AG04450 (cell line): ENCODE measurements at regions not wholly inside any gene's neighbourhood (a gene's known extent, or its start where the extent isn't known, plus 50 kb on each side); places are given as distances from the start of the nearest gene placed in this dataset.
A peak's percentile ranks its signal among the peaks of the same experiment; 100 is the strongest.

Experiments used
- CTCF ChIA-PET: fragments of 300-600, 350-600 bp; formaldehyde crosslinking; extraction: SDS; loops from one replicate; lab custom pipeline; 2022; ENCODE audit warnings: antibody characterized with exemption, inconsistent platforms; lab: Charles Lee
- POLR2A ChIA-PET: fragments of 350-600 bp; formaldehyde crosslinking; extraction: SDS; loops from one replicate; lab custom pipeline; 2021; ENCODE audit warnings: antibody characterized with exemption, inconsistent platforms; lab: Yijun Ruan, JAX
- DNase-seq: peaks from one replicate; pipeline ENCODE4 v3.0.0-alpha.2; 2011; ENCODE audit warnings: low read depth, low spot score
- H3K27ac ChIP-seq: one replicate; pipeline ENCODE4 v1.5.1; 2012; ENCODE audit warnings: low read depth, low read length, control low read depth
- H3K27me3 ChIP-seq: one replicate; pipeline ENCODE4 v1.6.0; 2012; ENCODE audit warnings: low read length; ENCODE audit not compliant: control insufficient read depth, insufficient read depth
- H3K4me3 ChIP-seq: 2 replicates; pipeline ENCODE4 v1.5.1; 2011; ENCODE audit warnings: mild to moderate bottlenecking, low read depth, low read length, control low read depth
- H3K9me3 ChIP-seq: 2 replicates; pipeline ENCODE4 v1.5.1; 2012; ENCODE audit warnings: low read length; ENCODE audit not compliant: control insufficient read depth, insufficient read depth
- TF ChIP-seq, protein P1 (sequence below): IDR thresholded peaks from 2 replicates; pipeline ENCODE4 v1.5.1; 2011; ENCODE audit warnings: low read depth, low read length, control low read depth, inconsistent platforms

DNA sequence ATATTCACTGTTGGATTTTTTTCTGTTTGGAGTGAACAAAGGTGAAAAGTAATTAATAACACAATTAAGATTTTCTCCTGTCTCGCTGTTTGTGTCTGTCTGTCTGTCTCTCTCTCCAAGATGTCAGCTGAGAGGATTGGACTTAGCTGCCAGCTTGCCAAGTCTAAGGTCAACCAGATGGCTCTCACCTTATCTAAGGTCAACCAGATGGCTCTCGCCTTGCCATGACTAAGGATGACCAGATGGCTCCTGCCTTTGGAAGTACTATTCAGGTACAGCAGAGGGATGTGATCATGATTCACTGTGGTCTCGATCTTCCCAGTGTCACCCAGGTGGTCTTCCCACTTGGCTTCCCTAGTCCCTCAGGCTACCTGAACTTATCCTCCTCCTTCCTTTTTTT is 1436.4 kb downstream of the UQCRFS1 start:
- Histone ChIP-seq H3K27ac (no peak overlapping the region), H3K27me3 (no peaks in the 10 kb centered on the region), H3K4me3 (no peak overlapping the region), H3K9me3 (peaks cover 26% of the 10 kb centered on the region)
- CTCF ChIA-PET, result no interaction called here
- POLR2A ChIA-PET, result no interaction called here
- TF ChIP-seq, protein P1, sequence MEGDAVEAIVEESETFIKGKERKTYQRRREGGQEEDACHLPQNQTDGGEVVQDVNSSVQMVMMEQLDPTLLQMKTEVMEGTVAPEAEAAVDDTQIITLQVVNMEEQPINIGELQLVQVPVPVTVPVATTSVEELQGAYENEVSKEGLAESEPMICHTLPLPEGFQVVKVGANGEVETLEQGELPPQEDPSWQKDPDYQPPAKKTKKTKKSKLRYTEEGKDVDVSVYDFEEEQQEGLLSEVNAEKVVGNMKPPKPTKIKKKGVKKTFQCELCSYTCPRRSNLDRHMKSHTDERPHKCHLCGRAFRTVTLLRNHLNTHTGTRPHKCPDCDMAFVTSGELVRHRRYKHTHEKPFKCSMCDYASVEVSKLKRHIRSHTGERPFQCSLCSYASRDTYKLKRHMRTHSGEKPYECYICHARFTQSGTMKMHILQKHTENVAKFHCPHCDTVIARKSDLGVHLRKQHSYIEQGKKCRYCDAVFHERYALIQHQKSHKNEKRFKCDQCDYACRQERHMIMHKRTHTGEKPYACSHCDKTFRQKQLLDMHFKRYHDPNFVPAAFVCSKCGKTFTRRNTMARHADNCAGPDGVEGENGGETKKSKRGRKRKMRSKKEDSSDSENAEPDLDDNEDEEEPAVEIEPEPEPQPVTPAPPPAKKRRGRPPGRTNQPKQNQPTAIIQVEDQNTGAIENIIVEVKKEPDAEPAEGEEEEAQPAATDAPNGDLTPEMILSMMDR, result no peak
- DNase-seq, result no peak

DNA sequence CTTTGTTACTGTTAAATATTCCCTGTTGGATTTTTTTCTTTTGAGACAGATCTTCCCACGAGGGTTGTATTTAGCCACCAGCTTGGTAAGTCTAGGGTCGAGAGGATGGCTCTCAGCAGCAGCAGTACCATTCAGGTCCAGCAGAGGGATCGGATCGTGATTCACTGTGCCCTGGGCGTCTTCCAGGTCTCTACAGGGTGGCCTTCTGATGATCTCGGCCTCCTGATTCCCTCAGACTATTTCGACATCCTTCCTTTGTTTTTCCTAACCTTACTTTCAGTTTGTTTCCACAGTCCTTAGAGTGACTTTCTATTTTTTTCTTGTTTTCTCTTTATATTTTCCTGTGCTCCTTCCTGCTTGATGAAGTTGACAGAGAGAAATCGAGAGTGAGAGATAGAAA is 1436.9 kb downstream of the UQCRFS1 start:
- TF ChIP-seq, protein P1, result peak; percentile 39
- DNase-seq, result no peak
- ChIA-PET CTCF (no interaction called here), POLR2A (no interaction called here)
- Histone ChIP-seq H3K27me3 (no peaks in the 10 kb centered on the region), H3K27ac (no peak overlapping the region), H3K4me3 (no peak overlapping the region), H3K9me3 (peaks cover 31% of the 10 kb centered on the region)

DNA sequence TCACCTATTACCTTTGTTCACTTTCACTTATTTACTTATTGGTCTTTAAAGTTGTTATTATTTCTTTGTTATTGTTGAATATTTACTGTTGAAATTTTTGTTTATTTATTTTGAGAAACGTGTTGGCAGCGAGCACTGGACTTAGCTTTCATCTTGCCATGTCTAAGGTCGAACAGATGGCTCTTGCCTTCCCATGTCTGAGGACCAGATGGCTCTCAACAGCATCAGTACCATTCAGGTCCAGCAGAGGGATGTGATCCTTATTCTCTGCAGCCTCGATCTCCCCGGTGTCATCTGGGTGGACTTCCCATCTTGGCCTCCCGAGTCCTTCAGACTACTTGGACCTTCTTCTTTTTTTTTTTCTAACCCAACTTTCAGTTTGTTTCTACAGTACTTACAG is 1437.6 kb downstream of the UQCRFS1 start:
- CTCF ChIA-PET, result no interaction called here
- POLR2A ChIA-PET, result no interaction called here
- Histone ChIP-seq H3K27ac (no peak overlapping the region), H3K4me3 (no peak overlapping the region), H3K9me3 (peaks cover 33% of the 10 kb centered on the region), H3K27me3 (no peaks in the 10 kb centered on the region)
- TF ChIP-seq, protein P1, result no peak
- no peak for DNase-seq

DNA sequence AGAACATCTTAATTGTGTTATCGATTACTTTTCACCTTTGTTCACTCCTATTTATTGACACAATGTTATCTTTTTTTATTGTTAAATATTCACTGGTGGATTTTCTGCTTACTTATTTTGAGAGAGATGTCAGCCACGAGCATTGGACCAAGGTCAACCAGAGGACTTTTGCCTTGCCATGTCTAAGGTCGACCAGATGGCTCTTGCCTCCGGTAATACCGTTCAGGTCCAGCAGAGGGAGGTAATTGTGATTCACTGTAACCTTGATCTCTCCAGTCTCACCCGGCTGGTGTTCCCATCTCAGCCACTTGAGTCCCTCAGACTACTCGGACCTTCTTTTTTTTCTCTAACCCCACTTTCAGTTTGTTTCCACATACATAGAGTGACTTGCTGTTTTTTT is 1438.1 kb downstream of the UQCRFS1 start:
- Histone ChIP-seq H3K27me3 (no peaks in the 10 kb centered on the region), H3K27ac (no peak overlapping the region), H3K4me3 (no peak overlapping the region), H3K9me3 (peaks cover 33% of the 10 kb centered on the region)
- TF ChIP-seq, protein P1, result peak; percentile 23
- no peak for DNase-seq
- CTCF ChIA-PET, result no interaction called here
- POLR2A ChIA-PET, result no interaction called here

DNA sequence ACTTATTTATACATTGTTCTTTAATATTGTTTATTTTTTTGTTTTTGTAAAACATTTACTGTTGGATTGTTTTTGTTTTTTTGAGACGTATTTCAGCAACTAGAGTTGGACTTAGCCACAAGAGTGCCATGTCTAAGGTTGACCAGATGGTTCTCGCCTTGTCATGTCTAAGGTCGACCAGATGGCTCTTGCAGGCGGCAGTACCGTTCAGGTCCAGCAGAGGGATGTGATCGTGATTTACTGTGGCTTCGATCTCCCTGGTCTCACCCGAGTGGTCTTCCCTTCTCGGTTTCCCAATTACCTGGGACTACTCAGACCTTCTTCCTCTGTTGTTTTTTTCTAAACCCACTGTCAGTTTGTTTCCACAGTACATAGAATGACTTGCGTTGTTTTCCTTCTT is 1438.6 kb downstream of the UQCRFS1 start:
- DNase-seq, result no peak
- ChIA-PET CTCF (no interaction called here), POLR2A (no interaction called here)
- peaks cover 35% of the 10 kb centered on the region for H3K9me3 ChIP-seq
- no peaks in the 10 kb centered on the region for H3K27me3 ChIP-seq
- no peak overlapping the region for H3K4me3 ChIP-seq
- TF ChIP-seq, protein P1, result peak; percentile 43
- no peak overlapping the region for H3K27ac ChIP-seq
